HepG2 (cell line): ENCODE measurements at regions not wholly inside any gene's neighbourhood (a gene's known extent, or its start where the extent isn't known, plus 50 kb on each side); places are given as distances from the start of the nearest gene placed in this dataset.

Experiments
- ATAC-seq: fragments of 200-7000 bp; cut with Tn5 transposase; 3 replicates; pipeline ENCODE4 v1.9.1; 2020; ENCODE audit warnings: mild to moderate bottlenecking, moderate library complexity
- BruUV-seq: library from RNA; stranded (reverse); fragments of 400-500 nt; replicated peaks from 2 replicates; lab custom pipeline; 2021; lab: Mats Ljungman, UMichigan
- CTCF ChIA-PET: fragments of 300-600 bp; formaldehyde crosslinking; extraction: SDS; loops from one replicate; lab custom pipeline; 2021; ENCODE audit warnings: low total read pairs, inconsistent platforms, low intra/inter-chr PET ratio; lab: Yijun Ruan, JAX
- POLR2A ChIA-PET: fragments of 350-600 bp; sonication (Branson Sonifier 250); formaldehyde crosslinking; loops from one replicate; lab custom pipeline; 2020; ENCODE audit warnings: antibody characterized with exemption, inconsistent platforms; lab: Yijun Ruan, JAX
- DNase-seq: peaks from one replicate; pipeline ENCODE4 v3.0.0-alpha.2; 2015; ENCODE audit warnings: low spot score
- FAIRE-seq: peaks from 3 replicates; lab custom pipeline; 2011; peaks lifted over from hg19 to GRCh38; lab: Jason Lieb, UNC
- H2AFZ ChIP-seq: one replicate; pipeline ENCODE4 v1.6.1; 2011; ENCODE audit warnings: low read length, inconsistent platforms
- H3K27ac ChIP-seq: fragments of 300-600 bp; 3 replicates; pipeline ENCODE4 v1.8.0; 2011; ENCODE audit warnings: mixed run types, mild to moderate bottlenecking, mixed read lengths, low read length, inconsistent platforms; ENCODE audit not compliant: insufficient read depth; ENCODE audit errors: extremely low read length
- H3K27me3 ChIP-seq, 2 experiments: fragments of 200-600 bp in 1 of 2; 2 replicates in 1 of 2; 3 replicates in 1 of 2; pipeline versions ENCODE4 v1.6.0 to v1.8.0; 2011; ENCODE audit warnings: low read length in 2 of 2, mild to moderate bottlenecking in 2 of 2, moderate library complexity in 2 of 2, inconsistent platforms in 1 of 2; ENCODE audit not compliant: insufficient read depth in 2 of 2, control insufficient read depth in 1 of 2
- H3K36me3 ChIP-seq, 2 experiments: fragments of 200-600 bp in 1 of 2; replicated peaks in 1 of 2; 2 replicates in 1 of 2; 3 replicates in 1 of 2; pipeline versions ENCODE4 v1.5.1 to v1.8.0; 2011; ENCODE audit warnings: low read length in 2 of 2, inconsistent platforms in 1 of 2; ENCODE audit not compliant: insufficient read depth in 2 of 2, control insufficient read depth in 1 of 2
- H3K4me1 ChIP-seq: 2 replicates; pipeline ENCODE4 v1.5.1; 2012; ENCODE audit warnings: low read length, inconsistent platforms; ENCODE audit not compliant: insufficient read depth
- H3K4me2 ChIP-seq: 2 replicates; pipeline ENCODE4 v1.6.0; 2011; ENCODE audit warnings: low read depth, low read length, inconsistent platforms
- H3K4me3 ChIP-seq, 3 experiments: fragments of 200-600 bp in 1 of 3; sonication (generic), shearing (Covaris generic) in 1 of 3; replicated peaks in 1 of 3; 2 replicates each; pipeline ENCODE4 v1.5.1; 2011 to 2016; ENCODE audit warnings: low read length in 3 of 3, inconsistent platforms in 2 of 3, low read depth in 2 of 3, mild to moderate bottlenecking in 2 of 3, control low read depth in 1 of 3, mixed read lengths in 1 of 3; ENCODE audit not compliant: insufficient read depth in 1 of 3
- H3K79me2 ChIP-seq: one replicate; pipeline ENCODE4 v1.6.1; 2011; ENCODE audit warnings: low read length, inconsistent platforms; ENCODE audit not compliant: insufficient read depth
- H3K9ac ChIP-seq: 2 replicates; pipeline ENCODE4 v1.6.0; 2011; ENCODE audit warnings: mild to moderate bottlenecking, low read depth, low read length, inconsistent platforms; ENCODE audit not compliant: insufficient read depth
- H3K9me3 ChIP-seq: 2 replicates; pipeline ENCODE4 v1.5.1; 2012; ENCODE audit warnings: mild to moderate bottlenecking, low read length
- H4K20me1 ChIP-seq: 2 replicates; pipeline ENCODE4 v1.6.0; 2011; ENCODE audit warnings: inconsistent platforms, mild to moderate bottlenecking, low read length, moderate library complexity; ENCODE audit not compliant: insufficient read depth
- DR1 ChIP-seq: sonication (generic); formaldehyde crosslinking; IDR thresholded peaks from 2 replicates; pipeline ENCODE4 v1.8.0; 2021; ENCODE audit warnings: mild to moderate bottlenecking, missing genetic modification reagents, inconsistent platforms
- HDAC6 ChIP-seq: fragments of 200-600 bp; sonication (generic); IDR thresholded peaks from 2 replicates; pipeline ENCODE4 v1.7.0; 2017; ENCODE audit warnings: mild to moderate bottlenecking, antibody characterized with exemption, low read length, low read depth
- KMT2A ChIP-seq: sonication (generic); formaldehyde crosslinking; IDR thresholded peaks from 2 replicates; pipeline ENCODE4 v1.4.0; 2020; ENCODE audit warnings: missing genetic modification reagents
- NFIB ChIP-seq: sonication (generic); formaldehyde crosslinking; IDR thresholded peaks from 2 replicates; pipeline ENCODE4 v1.9.0; 2021; ENCODE audit warnings: missing genetic modification reagents, mild to moderate bottlenecking, borderline replicate concordance
- ZNF556 ChIP-seq: sonication (generic); formaldehyde crosslinking; IDR thresholded peaks from 2 replicates; pipeline ENCODE4 v1.4.0; 2020; ENCODE audit warnings: mild to moderate bottlenecking, missing genetic modification reagents, borderline replicate concordance
- WGBS: methylation state at CpG from one replicate; pipeline ENCODE4 v1.1.6; 2017; ENCODE audit warnings: low lambda C conversion rate; 5-methylcytosine and 5-hydroxymethylcytosine counted together
- in situ Hi-C: cut with HindIII; loops from 2 replicates; pipeline ENCODE4 v1.10.0; 2017; ENCODE audit warnings: low pct_unique_long_range_greater_than_20kb; ENCODE audit not compliant: extremely low pct_ligation_motif_present
- intact Hi-C: fragments of 100-400 bp; cut with micrococcal nuclease; formaldehyde crosslinking; loops from one replicate; pipeline ENCODE4 v1.10.0; 2022; ENCODE audit not compliant: unreplicated experiment
- TF ChIP-seq, protein P1 (sequence below): sonication (generic); formaldehyde crosslinking; IDR thresholded peaks from 2 replicates; pipeline ENCODE4 v1.5.0; 2020; ENCODE audit warnings: mild to moderate bottlenecking, missing genetic modification reagents
- TF ChIP-seq, protein P2 (sequence below): sonication (generic); formaldehyde crosslinking; IDR thresholded peaks from 2 replicates; pipeline ENCODE4 v1.5.1; 2020; ENCODE audit warnings: missing genetic modification reagents, mild to moderate bottlenecking, borderline replicate concordance

DNA sequence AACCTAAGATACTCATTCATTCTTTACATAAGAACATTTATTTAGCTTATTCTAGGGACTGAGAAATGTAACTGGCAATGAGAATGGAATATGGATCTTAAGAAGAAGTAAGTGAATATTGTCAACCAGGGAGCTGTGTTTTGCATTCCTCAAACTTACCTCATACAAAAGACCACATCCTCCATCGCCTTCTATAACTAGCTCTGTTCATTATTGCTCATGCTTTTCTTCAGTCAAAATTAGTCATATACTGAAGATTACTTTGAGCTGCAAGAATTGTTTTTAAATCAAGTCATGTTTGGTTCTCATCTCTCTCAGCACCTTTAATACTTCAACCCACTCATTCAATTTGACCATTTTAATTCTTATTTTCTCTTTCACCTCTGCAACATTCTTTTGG is 140.3 kb upstream of the RASA1 start:
- POLR2A ChIA-PET = no interaction called here
- no peak for FAIRE-seq

DNA sequence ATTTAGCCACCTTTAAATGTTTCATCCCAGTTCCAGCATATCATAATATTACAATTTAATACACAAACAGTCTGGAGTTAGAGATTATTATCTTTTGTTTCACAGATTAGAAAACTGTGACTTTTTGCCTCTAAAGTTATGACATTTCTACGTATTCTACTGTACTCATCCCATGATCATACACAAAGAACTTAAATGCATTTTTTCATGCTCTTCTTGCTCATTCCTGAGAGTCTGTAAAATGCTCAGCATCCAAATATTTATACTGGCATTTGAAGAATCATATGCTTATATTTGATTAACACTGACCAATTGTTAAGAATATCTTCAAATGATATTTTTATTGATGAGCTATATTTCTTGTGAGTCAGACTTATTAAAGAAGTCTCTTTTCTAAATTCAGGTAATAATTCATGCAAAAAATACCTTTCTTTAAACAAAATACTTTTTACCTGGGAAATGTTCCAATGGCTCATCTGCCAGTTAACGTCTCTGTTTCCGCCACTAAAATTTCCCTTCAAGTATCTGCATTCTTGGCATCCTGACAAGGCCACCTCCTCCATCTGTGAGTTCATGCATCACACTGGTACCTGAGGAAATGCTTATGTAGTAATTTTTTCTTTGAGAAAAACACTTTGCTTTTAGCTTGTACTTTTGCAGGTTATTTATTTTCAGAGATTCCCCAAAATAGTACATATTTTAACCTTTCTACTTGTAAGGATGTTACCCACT is 139.6 kb upstream of the RASA1 start:
- ChIA-PET POLR2A (no interaction called here), CTCF (no interaction called here)
- TF ChIP-seq NFIB (CRISPR knock-in tag) (no peak), HDAC6 (no peak), ZNF556 (CRISPR knock-in tag) (no peak), KMT2A (no peak)
- TF ChIP-seq, protein P1, sequence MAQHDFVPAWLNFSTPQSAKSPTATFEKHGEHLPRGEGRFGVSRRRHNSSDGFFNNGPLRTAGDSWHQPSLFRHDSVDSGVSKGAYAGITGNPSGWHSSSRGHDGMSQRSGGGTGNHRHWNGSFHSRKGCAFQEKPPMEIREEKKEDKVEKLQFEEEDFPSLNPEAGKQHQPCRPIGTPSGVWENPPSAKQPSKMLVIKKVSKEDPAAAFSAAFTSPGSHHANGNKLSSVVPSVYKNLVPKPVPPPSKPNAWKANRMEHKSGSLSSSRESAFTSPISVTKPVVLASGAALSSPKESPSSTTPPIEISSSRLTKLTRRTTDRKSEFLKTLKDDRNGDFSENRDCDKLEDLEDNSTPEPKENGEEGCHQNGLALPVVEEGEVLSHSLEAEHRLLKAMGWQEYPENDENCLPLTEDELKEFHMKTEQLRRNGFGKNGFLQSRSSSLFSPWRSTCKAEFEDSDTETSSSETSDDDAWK (CRISPR knock-in tag) = no peak
- TF ChIP-seq, protein P2, sequence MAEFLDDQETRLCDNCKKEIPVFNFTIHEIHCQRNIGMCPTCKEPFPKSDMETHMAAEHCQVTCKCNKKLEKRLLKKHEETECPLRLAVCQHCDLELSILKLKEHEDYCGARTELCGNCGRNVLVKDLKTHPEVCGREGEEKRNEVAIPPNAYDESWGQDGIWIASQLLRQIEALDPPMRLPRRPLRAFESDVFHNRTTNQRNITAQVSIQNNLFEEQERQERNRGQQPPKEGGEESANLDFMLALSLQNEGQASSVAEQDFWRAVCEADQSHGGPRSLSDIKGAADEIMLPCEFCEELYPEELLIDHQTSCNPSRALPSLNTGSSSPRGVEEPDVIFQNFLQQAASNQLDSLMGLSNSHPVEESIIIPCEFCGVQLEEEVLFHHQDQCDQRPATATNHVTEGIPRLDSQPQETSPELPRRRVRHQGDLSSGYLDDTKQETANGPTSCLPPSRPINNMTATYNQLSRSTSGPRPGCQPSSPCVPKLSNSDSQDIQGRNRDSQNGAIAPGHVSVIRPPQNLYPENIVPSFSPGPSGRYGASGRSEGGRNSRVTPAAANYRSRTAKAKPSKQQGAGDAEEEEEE (CRISPR knock-in tag) = no peak
- H3K4me3 ChIP-seq = no peak overlapping the region
- H3K9ac ChIP-seq = no peak overlapping the region
- no peak overlapping the region for H3K4me2 ChIP-seq
- no TSS peak for BruUV-seq
- WGBS = 21% methylated on average over 3 of the region's 3 CpGs
- no peaks in the 10 kb centered on the region for H3K4me1 ChIP-seq
- DNase-seq = no peak
- no peaks in the 10 kb centered on the region for H3K36me3 ChIP-seq
- no peaks in the 10 kb centered on the region for H3K9me3 ChIP-seq
- no peak overlapping the region for H2AFZ ChIP-seq
- intact Hi-C loops (no loop called here), in situ Hi-C loops (no loop called here)
- no peaks in the 10 kb centered on the region for H3K27me3 ChIP-seq
- no peaks in the 10 kb centered on the region for H4K20me1 ChIP-seq
- H3K79me2 ChIP-seq = no peaks in the 10 kb centered on the region
- no peak overlapping the region for H3K27ac ChIP-seq
- ATAC-seq = no peak
- FAIRE-seq = no peak

More for the DNA sequence above, 140.3 kb upstream of the RASA1 start:
- Histone ChIP-seq H3K27ac (no peak overlapping the region), H3K79me2 (no peaks in the 10 kb centered on the region), H3K36me3 (no peaks in the 10 kb centered on the region), H3K9ac (no peak overlapping the region), H3K27me3 (no peaks in the 10 kb centered on the region), H2AFZ (no peak overlapping the region), H3K4me2 (no peak overlapping the region), H3K4me3 (no peak overlapping the region), H3K9me3 (no peaks in the 10 kb centered on the region), H4K20me1 (no peaks in the 10 kb centered on the region), H3K4me1 (0 out of 2 replicates have a peak, but pooled peaks cover under 1% of the 10 kb centered on the region)
- TF ChIP-seq DR1 (CRISPR knock-in tag) = no peak
- no peak for DNase-seq
- BruUV-seq = no TSS peak
- CTCF ChIA-PET = no interaction called here
- in situ Hi-C loops = no loop called here
- 0% methylated on average over 1 of the region's 1 CpG for WGBS
- no peak for ATAC-seq
- intact Hi-C loops = no loop called here
